ENCODE measurements at regions not wholly inside any gene's neighbourhood (a gene's known extent, or its start where the extent isn't known, plus 50 kb on each side); places are given as distances from the start of the nearest gene placed in this dataset.

DNA sequence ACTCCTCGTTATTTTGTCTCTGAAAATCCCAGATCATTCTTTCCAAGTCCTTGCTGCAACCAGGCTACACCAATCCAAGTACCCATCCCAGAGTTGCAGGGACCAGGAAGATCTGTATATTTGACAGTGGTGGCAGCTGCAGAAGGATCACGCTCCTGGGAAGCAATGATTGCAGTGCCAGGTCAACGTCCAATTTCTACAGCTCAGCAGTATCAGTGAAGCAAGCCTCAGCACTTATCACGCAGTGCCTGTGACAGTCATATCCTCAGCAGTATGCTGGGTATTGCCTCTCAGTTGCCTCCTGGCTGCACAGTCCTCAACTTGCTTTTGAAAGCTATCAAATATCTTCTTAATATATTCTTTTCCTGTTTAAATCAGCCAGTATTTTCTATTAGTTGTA is 66.7 kb downstream of the BARHL2 start:
- no peaks in the 10 kb centered on the region for H3K36me3 ChIP-seq
- H3K27ac ChIP-seq = no peak overlapping the region
- DNase-seq = no peak
- H3K9me3 ChIP-seq = no peaks in the 10 kb centered on the region
- WGBS, 2 donors = 51 to 63% methylated on average over 4 of the region's 4 CpGs
- TF ChIP-seq, protein P1, sequence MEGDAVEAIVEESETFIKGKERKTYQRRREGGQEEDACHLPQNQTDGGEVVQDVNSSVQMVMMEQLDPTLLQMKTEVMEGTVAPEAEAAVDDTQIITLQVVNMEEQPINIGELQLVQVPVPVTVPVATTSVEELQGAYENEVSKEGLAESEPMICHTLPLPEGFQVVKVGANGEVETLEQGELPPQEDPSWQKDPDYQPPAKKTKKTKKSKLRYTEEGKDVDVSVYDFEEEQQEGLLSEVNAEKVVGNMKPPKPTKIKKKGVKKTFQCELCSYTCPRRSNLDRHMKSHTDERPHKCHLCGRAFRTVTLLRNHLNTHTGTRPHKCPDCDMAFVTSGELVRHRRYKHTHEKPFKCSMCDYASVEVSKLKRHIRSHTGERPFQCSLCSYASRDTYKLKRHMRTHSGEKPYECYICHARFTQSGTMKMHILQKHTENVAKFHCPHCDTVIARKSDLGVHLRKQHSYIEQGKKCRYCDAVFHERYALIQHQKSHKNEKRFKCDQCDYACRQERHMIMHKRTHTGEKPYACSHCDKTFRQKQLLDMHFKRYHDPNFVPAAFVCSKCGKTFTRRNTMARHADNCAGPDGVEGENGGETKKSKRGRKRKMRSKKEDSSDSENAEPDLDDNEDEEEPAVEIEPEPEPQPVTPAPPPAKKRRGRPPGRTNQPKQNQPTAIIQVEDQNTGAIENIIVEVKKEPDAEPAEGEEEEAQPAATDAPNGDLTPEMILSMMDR (IDR thresholded peaks at IDR 0.05) = no peak
- no peak for FAIRE-seq
- no peaks in the 10 kb centered on the region for H3K27me3 ChIP-seq
- H3K4me3 ChIP-seq = no peak overlapping the region
- no peaks in the 10 kb centered on the region for H3K4me1 ChIP-seq
- intact Hi-C loops (cut with DNase I) = no loop called here
- no peak for ATAC-seq

DNA sequence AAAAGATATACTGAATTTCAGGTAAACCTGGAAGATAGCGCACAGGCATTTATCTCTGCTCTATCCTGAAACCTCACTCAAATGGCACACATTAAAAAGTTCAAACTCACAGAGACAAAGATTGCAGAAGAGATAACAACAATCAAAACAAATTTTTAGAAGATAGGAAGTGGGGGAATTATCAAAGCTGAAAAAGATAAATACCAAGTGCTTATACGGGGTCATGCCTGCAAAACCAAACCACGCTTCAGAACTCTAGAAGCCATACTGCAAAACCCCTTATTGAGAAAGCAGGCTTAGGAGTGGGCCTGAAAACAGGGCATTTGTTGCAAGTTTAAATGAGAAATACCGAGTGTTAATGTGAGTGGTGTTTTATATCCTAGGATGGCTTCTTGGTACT is 76.8 kb downstream of the BARHL2 start:
- Histone ChIP-seq H3K4me3 (no peak overlapping the region), H3K27ac (no peak overlapping the region), H3K4me1 (no peaks in the 10 kb centered on the region), H3K36me3 (no peaks in the 10 kb centered on the region), H3K9me3 (no peaks in the 10 kb centered on the region), H3K27me3 (no peaks in the 10 kb centered on the region)
- TF ChIP-seq, protein P1 (IDR thresholded peaks at IDR 0.05) = no peak
- FAIRE-seq (no peak), DNase-seq (no peak), ATAC-seq (no peak)
- WGBS, 2 donors = 72 to 76% methylated on average over 4 of the region's 4 CpGs
- intact Hi-C loops (cut with DNase I) = no loop called here

DNA sequence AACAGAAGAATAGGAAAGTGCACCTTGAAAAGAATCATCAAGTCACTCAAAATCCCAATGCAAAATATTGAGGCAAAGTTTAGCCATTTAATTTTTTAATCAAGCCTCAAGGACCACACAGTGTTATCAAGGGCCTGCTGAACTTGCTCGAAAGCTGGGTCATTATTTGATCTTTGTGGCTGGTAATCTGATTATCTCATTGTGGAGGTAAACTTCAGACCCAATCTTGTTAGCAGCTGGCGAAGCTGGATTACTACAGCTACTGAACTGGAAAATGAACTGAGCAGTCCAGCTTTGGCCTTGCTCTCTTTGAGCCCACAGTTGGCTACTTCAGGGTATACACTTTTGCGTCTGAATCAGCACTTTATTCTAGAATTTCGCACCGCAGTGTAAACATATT is 94.4 kb downstream of the BARHL2 start:
- H3K9me3 ChIP-seq = no peaks in the 10 kb centered on the region
- no peaks in the 10 kb centered on the region for H3K27me3 ChIP-seq
- DNase-seq (no peak), ATAC-seq (no peak), FAIRE-seq (no peak)
- no peaks in the 10 kb centered on the region for H3K4me1 ChIP-seq
- WGBS, 2 donors = 65 to 73% methylated on average over 5 of the region's 5 CpGs
- intact Hi-C loops (cut with DNase I) = no loop called here
- H3K4me3 ChIP-seq = no peak overlapping the region
- no peak overlapping the region for H3K27ac ChIP-seq
- TF ChIP-seq, protein P1 (IDR thresholded peaks at IDR 0.05) = no peak
- H3K36me3 ChIP-seq = no peaks in the 10 kb centered on the region

DNA sequence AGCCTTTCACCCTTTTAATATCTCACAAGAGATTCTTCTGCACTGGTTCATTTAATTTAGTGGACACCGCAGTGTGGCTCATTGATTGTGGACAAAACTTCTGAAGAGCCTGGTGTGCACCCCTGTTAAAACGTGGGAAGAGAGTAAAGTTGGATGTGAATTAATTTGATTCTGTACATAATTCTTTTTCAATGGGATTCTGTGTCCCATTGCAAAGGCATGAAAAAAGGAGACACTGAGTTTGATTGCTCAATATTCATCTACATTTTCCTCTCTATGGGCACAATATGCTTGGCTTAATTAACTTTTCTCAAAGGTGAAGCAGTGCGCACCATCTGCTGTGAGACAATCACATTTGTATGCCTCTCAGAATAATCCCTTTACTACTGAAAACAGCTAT is 95.1 kb downstream of the BARHL2 start:
- no peaks in the 10 kb centered on the region for H3K27me3 ChIP-seq
- no peak for DNase-seq
- H3K9me3 ChIP-seq = no peaks in the 10 kb centered on the region
- TF ChIP-seq, protein P1 (IDR thresholded peaks at IDR 0.05) = no peak
- 60 to 71% methylated on average over 3 of the region's 3 CpGs for WGBS, 2 donors
- H3K36me3 ChIP-seq = no peaks in the 10 kb centered on the region
- no peak overlapping the region for H3K4me3 ChIP-seq
- H3K27ac ChIP-seq = no peak overlapping the region
- H3K4me1 ChIP-seq = no peaks in the 10 kb centered on the region
- FAIRE-seq = no peak
- intact Hi-C loops (cut with DNase I) = no loop called here
- no peak for ATAC-seq

DNA sequence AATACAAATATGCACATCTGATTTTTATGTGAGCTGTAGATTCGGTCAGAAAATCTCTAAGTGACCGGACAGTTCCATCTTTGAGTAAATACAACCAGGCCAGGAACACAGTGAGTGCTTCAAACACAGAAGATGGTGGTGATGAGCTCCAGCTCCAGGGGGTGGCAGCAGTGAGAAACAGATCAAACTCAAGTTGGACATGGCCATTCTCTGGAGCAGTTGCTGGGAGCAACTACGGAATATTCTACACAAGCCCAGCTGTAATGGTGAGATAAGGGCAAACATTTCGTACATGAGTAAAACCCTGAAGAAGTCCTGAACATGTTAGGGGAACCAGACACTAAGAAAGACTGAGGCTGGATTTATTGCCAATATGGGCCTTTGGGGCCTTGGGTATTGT is 100.7 kb downstream of the BARHL2 start:
- H3K4me3 ChIP-seq = no peak overlapping the region
- TF ChIP-seq, protein P1 (IDR thresholded peaks at IDR 0.05) = no peak
- DNase-seq (peak in 1 of 6 donors; percentile 18), ATAC-seq (peak in 3 of 4 donors; percentile 36 to 57 (median 44)), FAIRE-seq (no peak)
- H3K4me1 ChIP-seq = no peaks in the 10 kb centered on the region
- intact Hi-C loops (cut with DNase I) = no loop called here
- H3K27me3 ChIP-seq = no peaks in the 10 kb centered on the region
- H3K9me3 ChIP-seq = no peaks in the 10 kb centered on the region
- no peaks in the 10 kb centered on the region for H3K36me3 ChIP-seq
- 46 to 50% methylated on average over 4 of the region's 4 CpGs for WGBS, 2 donors
- no peak overlapping the region for H3K27ac ChIP-seq

Measured in pancreas (tissue), 10 donors.